NT2/D1 (cell line): ENCODE measurements at regions not wholly inside any gene's neighbourhood (a gene's known extent, or its start where the extent isn't known, plus 50 kb on each side); places are given as distances from the start of the nearest gene placed in this dataset.

Source experiments
- DNase-seq: peaks from one replicate; pipeline ENCODE4 v3.0.0-alpha.2; 2011; ENCODE audit warnings: low read depth, low spot score
- H3K27me3 ChIP-seq: 2 replicates; pipeline ENCODE4 v1.6.0; 2011; ENCODE audit warnings: mild to moderate bottlenecking; ENCODE audit not compliant: insufficient read length, insufficient read depth
- H3K36me3 ChIP-seq: 2 replicates; pipeline ENCODE4 v1.6.1; 2011; ENCODE audit warnings: mild to moderate bottlenecking, low read length, mixed read lengths; ENCODE audit not compliant: insufficient read depth, insufficient read length
- H3K4me1 ChIP-seq: 2 replicates; pipeline ENCODE4 v1.5.1; 2011; ENCODE audit not compliant: insufficient read depth, insufficient read length
- H3K4me3 ChIP-seq: 2 replicates; pipeline ENCODE4 v1.5.1; 2011; ENCODE audit warnings: low read depth; ENCODE audit not compliant: insufficient read length
- H3K9ac ChIP-seq: 2 replicates; pipeline ENCODE4 v1.6.0; 2011; ENCODE audit warnings: low read depth; ENCODE audit not compliant: insufficient read length
- H3K9me3 ChIP-seq: 2 replicates; pipeline ENCODE4 v1.5.1; 2011; ENCODE audit warnings: mild to moderate bottlenecking, low read length; ENCODE audit not compliant: insufficient read depth
- SUZ12 ChIP-seq: IDR thresholded peaks from 2 replicates; pipeline ENCODE4 v1.6.1; 2011; ENCODE audit not compliant: insufficient read length, insufficient read depth; ENCODE audit errors: extremely low read depth
- YY1 ChIP-seq: IDR thresholded peaks from 2 replicates; pipeline ENCODE4 v1.6.1; 2011; ENCODE audit not compliant: insufficient read length, insufficient read depth
- ZNF274 ChIP-seq: IDR thresholded peaks from 2 replicates; pipeline ENCODE4 v1.6.1; 2011; ENCODE audit warnings: mild to moderate bottlenecking, low read depth, low read length

DNA sequence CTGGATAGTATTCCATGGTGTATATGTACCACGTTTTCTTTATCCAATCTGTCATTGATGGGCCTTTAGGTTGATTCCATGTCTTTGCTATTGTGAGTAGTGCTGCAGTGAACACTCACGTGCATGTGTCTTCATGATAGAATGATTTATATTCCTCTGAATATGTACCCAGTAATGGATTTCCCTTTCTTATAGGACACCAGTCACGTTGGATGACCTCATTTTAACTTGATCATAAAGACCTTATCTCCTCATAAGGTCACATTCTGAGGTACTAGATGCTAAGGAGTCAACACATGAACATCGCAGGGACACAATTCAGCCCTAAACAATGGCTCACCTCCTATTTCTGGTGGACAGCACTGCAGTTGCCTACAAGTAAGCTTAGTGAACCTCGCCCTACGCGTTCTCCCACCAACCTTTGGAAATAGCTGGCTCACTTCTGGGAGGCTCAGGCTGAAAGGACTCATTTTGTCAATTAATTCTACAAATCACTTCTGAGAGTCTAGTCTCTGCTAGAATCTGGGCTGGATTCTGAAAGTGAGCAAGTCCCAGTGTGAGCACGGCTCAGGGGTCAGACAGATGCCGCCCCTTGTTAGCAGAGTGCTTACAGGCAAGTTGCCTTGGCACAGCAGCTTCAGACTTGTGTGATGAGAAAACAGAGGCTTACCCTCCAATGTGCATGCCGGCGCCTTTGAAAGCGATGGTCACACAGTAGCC lies 183.8 kb upstream of the GSC start:
- no peaks in the 10 kb centered on the region for H3K36me3 ChIP-seq
- no peak overlapping the region for H3K9ac ChIP-seq
- H3K4me1 ChIP-seq, result peaks cover 4% of the 10 kb centered on the region
- H3K27me3 ChIP-seq, result no peaks in the 10 kb centered on the region
- no peak for TF ChIP-seq YY1
- no peak for TF ChIP-seq ZNF274
- TF ChIP-seq SUZ12, result no peak
- H3K9me3 ChIP-seq, result no peaks in the 10 kb centered on the region
- DNase-seq, result no peak
- H3K4me3 ChIP-seq, result no peak overlapping the region

DNA sequence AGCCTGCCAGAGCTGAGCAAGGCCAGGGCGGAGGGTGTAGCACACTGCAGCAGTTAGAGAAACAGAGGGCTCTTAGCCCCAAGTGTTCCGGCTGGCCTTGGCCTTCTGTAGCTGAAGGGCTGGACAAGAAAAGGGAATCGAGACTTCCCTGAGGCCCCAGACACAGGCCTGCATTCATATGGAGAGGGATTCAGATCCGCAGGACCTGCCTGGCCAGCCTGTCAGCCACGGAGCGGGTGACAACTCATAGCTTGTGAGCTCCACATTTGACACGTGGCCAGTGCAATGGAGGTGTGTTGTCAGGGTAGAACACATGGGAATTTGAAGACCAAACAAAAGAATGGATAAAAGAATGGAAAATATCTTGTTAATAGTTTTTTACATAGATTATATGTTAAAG lies 182.2 kb upstream of the GSC start:
- peaks cover 4% of the 10 kb centered on the region for H3K4me1 ChIP-seq
- TF ChIP-seq YY1 (no peak), ZNF274 (no peak), SUZ12 (no peak)
- H3K27me3 ChIP-seq, result no peaks in the 10 kb centered on the region
- H3K36me3 ChIP-seq, result no peaks in the 10 kb centered on the region
- no peaks in the 10 kb centered on the region; the same call in 1 of the 2 replicates for H3K9me3 ChIP-seq
- H3K4me3 ChIP-seq, result no peak overlapping the region
- no peak overlapping the region for H3K9ac ChIP-seq
- DNase-seq, result no peak

DNA sequence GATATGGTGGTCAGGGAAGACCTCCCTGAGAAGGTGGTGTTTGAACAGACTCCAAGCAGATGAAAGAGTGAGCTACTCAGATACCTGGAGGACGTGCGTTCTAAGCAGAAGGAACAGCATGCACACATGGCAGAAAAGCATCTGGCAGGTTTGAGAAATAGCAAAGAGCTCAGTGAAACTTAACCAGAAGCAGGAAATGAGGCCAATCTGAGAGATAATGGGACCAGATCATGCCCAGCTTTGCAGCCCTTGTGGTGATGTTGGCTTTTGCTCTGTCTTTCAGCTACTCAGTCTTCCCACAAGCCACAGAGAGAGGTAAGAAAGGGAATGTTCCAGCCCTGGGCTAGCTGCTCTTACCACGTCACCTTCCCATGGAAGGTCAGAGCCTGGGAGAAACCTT lies 176.3 kb upstream of the GSC start:
- TF ChIP-seq YY1 (no peak), ZNF274 (no peak), SUZ12 (no peak)
- Histone ChIP-seq H3K9ac (no peak overlapping the region), H3K9me3 (no peaks in the 10 kb centered on the region; the same call in 1 of the 2 replicates), H3K4me1 (peaks cover 4% of the 10 kb centered on the region), H3K4me3 (no peak overlapping the region), H3K27me3 (no peaks in the 10 kb centered on the region), H3K36me3 (no peaks in the 10 kb centered on the region)
- DNase-seq, result no peak

DNA sequence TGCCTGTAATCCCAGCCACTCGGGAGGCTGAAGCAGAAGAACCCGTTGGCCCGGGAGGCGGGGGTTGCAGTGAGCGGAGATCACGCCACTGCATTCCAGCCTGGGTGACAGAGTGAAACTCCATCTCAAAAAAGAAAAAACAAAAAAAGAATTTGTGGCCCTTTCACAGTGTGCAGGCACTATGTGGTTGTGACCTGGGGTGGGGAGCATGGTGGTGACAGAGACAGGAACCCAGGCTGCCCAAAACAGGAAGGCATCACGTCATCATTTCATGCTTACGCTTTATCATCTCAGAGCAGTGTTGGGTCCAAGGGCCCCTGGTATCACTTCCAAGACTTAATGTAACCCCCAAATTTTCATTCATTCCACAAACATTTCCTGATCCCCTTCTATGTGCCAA lies 175.7 kb upstream of the GSC start:
- Histone ChIP-seq H3K27me3 (no peaks in the 10 kb centered on the region), H3K4me3 (no peak overlapping the region), H3K36me3 (no peaks in the 10 kb centered on the region), H3K9ac (no peak overlapping the region), H3K4me1 (peaks cover 4% of the 10 kb centered on the region), H3K9me3 (no peaks in the 10 kb centered on the region; the same call in 1 of the 2 replicates)
- TF ChIP-seq YY1 (no peak), ZNF274 (no peak), SUZ12 (no peak)
- DNase-seq, result no peak

DNA sequence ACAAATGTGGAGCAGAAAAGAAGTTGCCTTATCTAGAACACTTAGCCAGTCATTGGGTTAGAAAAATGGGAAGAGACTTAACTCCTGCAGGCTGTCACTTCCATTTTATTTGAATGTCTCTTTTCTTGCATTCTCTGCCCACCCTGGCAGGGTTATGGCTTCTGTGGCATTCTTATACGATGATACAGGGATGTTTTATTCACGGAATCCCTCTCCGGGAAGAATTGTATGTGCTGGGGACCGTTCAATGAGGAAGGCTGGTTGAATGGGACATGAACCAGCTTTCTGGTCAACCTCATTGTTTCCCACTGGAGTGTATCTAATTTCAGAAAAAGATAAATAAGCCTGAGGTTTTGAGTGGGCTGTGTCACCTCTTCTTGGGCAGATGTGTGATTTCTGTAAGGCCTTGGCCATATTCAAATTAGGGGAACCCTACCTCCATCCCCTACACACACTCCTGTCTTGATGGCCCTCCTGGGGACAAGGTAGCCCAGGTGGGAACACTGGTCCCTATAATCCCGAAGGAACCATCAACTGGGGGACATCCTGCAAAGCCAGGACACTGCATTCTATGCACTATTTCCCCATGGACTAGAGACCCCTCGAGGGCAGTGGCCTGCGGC lies 174.8 kb upstream of the GSC start:
- Histone ChIP-seq H3K9ac (no peak overlapping the region), H3K4me3 (no peak overlapping the region), H3K27me3 (no peaks in the 10 kb centered on the region), H3K4me1 (peaks cover 4% of the 10 kb centered on the region), H3K9me3 (no peaks in the 10 kb centered on the region; the same call in 1 of the 2 replicates), H3K36me3 (no peaks in the 10 kb centered on the region)
- no peak for DNase-seq
- TF ChIP-seq ZNF274, result no peak
- TF ChIP-seq SUZ12, result no peak
- no peak for TF ChIP-seq YY1

DNA sequence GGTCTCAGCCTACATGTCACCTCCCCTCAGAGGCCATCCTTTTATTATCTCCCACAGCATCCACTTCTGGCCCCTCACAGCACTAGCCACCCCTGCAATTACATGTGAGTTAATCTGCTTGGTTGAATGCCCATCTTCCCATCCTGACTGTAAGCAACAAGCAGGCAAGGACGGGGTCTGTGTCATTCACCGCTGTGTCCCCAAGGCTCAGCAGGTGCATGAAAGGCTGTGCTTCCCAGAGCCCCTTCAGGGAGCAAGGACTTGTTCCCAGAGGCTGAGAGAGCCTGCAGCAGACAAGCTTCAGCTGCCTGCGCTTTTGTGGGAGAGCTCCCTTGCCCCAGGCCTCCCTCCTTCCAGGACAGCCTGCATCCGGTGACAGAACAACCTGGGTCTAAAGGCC lies 172.7 kb upstream of the GSC start:
- Histone ChIP-seq H3K4me3 (no peak overlapping the region), H3K4me1 (peaks cover 3% of the 10 kb centered on the region), H3K9ac (no peak overlapping the region), H3K36me3 (no peaks in the 10 kb centered on the region), H3K9me3 (no peaks in the 10 kb centered on the region), H3K27me3 (no peaks in the 10 kb centered on the region)
- no peak for TF ChIP-seq SUZ12
- no peak for DNase-seq

DNA sequence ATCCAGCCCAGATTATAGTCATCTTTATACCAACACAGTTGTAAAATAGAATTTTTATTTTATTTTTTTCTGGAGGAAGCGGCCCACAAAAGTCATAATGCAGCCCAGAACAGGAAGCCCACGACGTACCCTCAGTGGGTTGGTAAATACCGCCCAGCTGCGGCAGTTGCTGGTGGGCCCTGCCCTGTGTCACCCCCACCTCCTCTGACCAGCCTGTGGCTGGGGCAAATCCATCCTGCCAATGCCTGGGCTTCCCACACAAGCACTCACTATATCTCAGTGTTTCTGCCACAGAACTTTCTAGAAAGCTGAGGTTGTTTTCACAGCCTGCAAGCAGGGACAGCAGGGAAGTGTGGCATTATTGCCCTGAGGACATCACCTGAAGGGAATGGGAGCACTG lies 171.4 kb upstream of the GSC start:
- DNase-seq, result no peak
- Histone ChIP-seq H3K4me3 (no peak overlapping the region), H3K9me3 (no peaks in the 10 kb centered on the region), H3K36me3 (no peaks in the 10 kb centered on the region), H3K27me3 (no peaks in the 10 kb centered on the region), H3K4me1 (peaks cover 4% of the 10 kb centered on the region), H3K9ac (no peak overlapping the region)
- TF ChIP-seq YY1, result no peak
- no peak for TF ChIP-seq SUZ12
- TF ChIP-seq ZNF274, result no peak
